Lower leg skin (tissue), 4 donors: ENCODE measurements at regions not wholly inside any gene's neighbourhood (a gene's known extent, or its start where the extent isn't known, plus 50 kb on each side); places are given as distances from the start of the nearest gene placed in this dataset.

ENCODE experiments used
- DNase-seq, 2 donors: peaks; one replicate each; pipeline ENCODE4 v3.0.0-alpha.2; 2019; ENCODE audit warnings: low spot score in 2 of 2
- H3K4me3 ChIP-seq: fragments of 200-600 bp; sonication (generic); 2 replicates; pipeline ENCODE4 v1.5.1; 2017; ENCODE audit warnings: mild to moderate bottlenecking, low read depth; ENCODE audit not compliant: poor library complexity, severe bottlenecking
- POLR2A ChIP-seq, 2 donors: fragments of 450-650 bp; IDR thresholded peaks; one replicate each; pipeline ENCODE4 v1.6.1; 2016 to 2017; ENCODE audit warnings: antibody characterized with exemption in 2 of 2, mild to moderate bottlenecking in 1 of 2, moderate library complexity in 1 of 2
- WGBS, 2 donors: methylation state at CpG; one replicate each; pipeline ENCODE4 v1.1.5; 2018; 5-methylcytosine and 5-hydroxymethylcytosine counted together
- intact Hi-C: fragments of 100-400 bp; cut with DNase I; formaldehyde crosslinking; loops from one replicate; pipeline ENCODE4 v1.15.0; 2023; ENCODE audit warnings: low total_unique reads
- TF ChIP-seq, protein P1 (sequence below), 3 donors: fragments of 450-650 bp; IDR thresholded peaks; one replicate each; pipeline ENCODE4 v1.5.1; 2016; ENCODE audit warnings: antibody characterized with exemption in 3 of 3, mild to moderate bottlenecking in 3 of 3, moderate library complexity in 2 of 3

DNA sequence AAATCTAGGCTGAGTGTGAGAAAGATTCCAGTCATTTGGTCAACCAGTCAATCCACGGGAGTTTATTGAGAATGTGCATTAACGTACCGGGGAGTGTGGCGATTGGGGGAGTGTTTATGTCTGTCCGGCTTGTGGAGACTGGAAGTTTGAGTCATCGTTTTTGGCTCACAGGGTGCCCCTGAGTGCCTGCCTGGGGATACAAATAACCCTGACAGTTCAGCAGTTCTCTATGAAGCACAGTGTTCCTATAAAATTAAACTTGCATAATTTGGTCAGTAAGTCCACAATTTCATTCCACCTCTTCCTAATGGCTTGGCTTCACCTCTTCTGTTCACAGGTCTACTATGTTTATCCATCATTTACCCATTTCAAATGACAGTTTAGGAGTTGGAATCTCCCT lies 72.6 kb upstream of the PLEKHG1 start:
- H3K4me3 ChIP-seq, result no peak overlapping the region
- no peak for TF ChIP-seq POLR2A (IDR thresholded peaks at IDR 0.05)
- TF ChIP-seq, protein P1, sequence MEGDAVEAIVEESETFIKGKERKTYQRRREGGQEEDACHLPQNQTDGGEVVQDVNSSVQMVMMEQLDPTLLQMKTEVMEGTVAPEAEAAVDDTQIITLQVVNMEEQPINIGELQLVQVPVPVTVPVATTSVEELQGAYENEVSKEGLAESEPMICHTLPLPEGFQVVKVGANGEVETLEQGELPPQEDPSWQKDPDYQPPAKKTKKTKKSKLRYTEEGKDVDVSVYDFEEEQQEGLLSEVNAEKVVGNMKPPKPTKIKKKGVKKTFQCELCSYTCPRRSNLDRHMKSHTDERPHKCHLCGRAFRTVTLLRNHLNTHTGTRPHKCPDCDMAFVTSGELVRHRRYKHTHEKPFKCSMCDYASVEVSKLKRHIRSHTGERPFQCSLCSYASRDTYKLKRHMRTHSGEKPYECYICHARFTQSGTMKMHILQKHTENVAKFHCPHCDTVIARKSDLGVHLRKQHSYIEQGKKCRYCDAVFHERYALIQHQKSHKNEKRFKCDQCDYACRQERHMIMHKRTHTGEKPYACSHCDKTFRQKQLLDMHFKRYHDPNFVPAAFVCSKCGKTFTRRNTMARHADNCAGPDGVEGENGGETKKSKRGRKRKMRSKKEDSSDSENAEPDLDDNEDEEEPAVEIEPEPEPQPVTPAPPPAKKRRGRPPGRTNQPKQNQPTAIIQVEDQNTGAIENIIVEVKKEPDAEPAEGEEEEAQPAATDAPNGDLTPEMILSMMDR (IDR thresholded peaks at IDR 0.05), result no peak
- no peak for DNase-seq
- intact Hi-C loops, result no loop called here
- 27 to 55% methylated on average over 6 of the region's 6 CpGs for WGBS, 2 donors

DNA sequence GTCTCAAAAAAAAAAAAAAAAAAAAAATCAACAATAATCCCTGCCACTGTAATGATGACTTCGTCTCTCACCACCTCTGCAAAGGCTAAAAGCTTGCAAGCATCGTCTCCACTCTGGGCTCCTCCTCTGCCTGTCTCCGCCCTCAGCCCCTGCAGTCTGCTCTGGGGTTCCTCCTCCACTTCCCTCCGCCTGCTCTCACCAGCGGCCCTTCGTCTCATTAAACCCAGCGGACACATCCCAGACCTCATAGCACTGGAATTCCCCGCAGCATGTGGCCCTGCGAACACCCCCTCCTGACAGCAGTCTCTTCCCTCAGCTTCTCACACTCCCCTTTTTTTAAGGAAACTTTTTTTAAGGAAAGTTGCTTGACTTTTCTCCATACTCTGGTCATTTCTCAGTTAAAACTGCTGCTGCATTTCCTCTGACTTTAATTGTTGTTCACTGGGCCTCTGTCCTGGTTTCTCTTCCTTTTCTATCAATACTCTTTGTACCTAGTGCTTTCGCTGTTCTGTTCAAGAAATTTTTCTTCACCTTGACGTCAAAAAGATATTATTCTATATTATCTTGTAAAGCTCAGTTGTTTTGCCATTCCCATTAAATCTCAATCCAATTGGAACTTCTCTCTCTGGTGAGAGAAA lies 70.9 kb upstream of the PLEKHG1 start:
- intact Hi-C loops, result no loop called here
- no peak overlapping the region for H3K4me3 ChIP-seq
- TF ChIP-seq POLR2A (IDR thresholded peaks at IDR 0.05), result no peak
- TF ChIP-seq, protein P1 (IDR thresholded peaks at IDR 0.05), result no peak
- WGBS, 2 donors, result 28 to 45% methylated on average over 11 of the region's 11 CpGs
- peak in 1 of 2 donors; percentile 24 for DNase-seq

DNA sequence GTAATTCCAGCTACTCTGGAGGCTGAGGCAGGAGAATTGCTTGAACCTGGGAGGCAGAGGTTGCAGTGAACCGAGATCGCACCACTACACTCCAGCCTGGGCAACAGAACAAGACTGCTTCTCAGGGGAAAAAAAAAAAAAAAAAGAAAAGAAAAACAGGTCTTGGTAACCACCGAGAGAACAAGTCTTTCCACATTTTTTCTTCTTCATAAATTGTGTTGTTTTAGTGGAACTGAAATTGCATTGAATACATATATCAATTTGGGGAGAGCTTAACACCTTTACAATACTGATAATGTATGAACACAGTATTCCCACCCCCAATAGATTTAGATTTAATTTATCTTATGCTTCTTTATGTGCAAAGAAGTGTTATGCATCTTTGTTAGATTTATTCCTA lies 70.0 kb upstream of the PLEKHG1 start:
- H3K4me3 ChIP-seq, result no peak overlapping the region
- intact Hi-C loops, result no loop called here
- 57% methylated on average over 3 of the region's 3 CpGs for WGBS, 2 donors
- TF ChIP-seq POLR2A (IDR thresholded peaks at IDR 0.05), result no peak
- TF ChIP-seq, protein P1 (IDR thresholded peaks at IDR 0.05), result no peak
- DNase-seq, result no peak

DNA sequence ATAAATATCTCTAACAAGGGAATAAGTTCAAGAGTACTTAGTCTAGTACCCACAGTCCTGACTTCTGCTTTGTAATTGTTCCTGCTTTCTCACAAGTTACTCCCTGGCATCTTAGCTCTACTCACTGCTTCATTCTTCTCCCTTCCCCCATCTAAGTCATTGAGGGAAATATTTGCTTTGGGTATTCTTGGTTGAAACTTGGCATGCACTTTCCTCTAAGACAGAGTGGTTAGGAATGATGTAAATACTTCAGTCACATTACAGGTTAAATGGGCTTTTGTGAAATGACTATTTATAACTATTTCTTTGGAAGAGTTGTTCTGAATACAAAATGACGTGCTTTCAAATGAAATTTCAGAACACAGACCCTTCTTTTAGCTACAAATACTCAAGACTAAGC lies 67.7 kb upstream of the PLEKHG1 start:
- H3K4me3 ChIP-seq, result no peak overlapping the region
- no peak for TF ChIP-seq POLR2A (IDR thresholded peaks at IDR 0.05)
- TF ChIP-seq, protein P1 (IDR thresholded peaks at IDR 0.05), result no peak
- intact Hi-C loops, result no loop called here
- 83 to 88% methylated on average over 1 of the region's 1 CpG for WGBS, 2 donors
- DNase-seq, result no peak

DNA sequence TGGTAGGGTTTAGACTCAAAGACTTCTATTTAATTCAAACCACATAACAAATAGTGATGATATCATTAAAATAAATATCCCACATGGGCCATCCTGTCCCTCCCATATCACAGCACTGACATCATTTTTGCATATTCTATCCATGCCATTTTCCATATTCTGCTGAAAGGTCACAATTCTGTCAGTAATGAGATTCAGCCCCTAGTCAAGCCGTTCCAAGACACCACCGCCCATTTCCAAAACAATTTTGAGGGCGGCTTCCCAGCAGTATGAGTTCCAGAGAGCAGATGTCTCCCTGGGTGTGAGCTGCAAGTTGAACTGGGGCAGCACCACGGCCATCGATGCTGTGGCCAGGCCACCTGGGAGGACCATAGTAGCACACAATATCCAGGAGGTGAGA lies 65.1 kb upstream of the PLEKHG1 start:
- 46 to 53% methylated on average over 5 of the region's 5 CpGs for WGBS, 2 donors
- DNase-seq, result no peak

More for the DNA sequence above, 65.1 kb upstream of the PLEKHG1 start:
- intact Hi-C loops, result no loop called here
- H3K4me3 ChIP-seq, result no peak overlapping the region
- no peak for TF ChIP-seq POLR2A (IDR thresholded peaks at IDR 0.05)
- TF ChIP-seq, protein P1 (IDR thresholded peaks at IDR 0.05), result no peak
